Stimulated activated naive B cell treated with anti-CD40 and anti-IgM and Interleukin-4, amounts not matched to agents 10 μg/mL and 1 μg/mL and 100 μg/mL, for 72 hours (primary cell): ENCODE measurements at regions not wholly inside any gene's neighbourhood (a gene's known extent, or its start where the extent isn't known, plus 50 kb on each side); places are given as distances from the start of the nearest gene placed in this dataset.
A peak's percentile ranks its signal among the peaks of the same experiment; 100 is the strongest.

Experiments
- ATAC-seq, 2 donors: fragments of 150-1000 bp; cut with Tn5 transposase; replicated peaks; 2 replicates each; pipeline ENCODE4 v1.10.0; 2021; ENCODE audit warnings: moderate library complexity in 1 of 2
- DNase-seq: peaks from one replicate; pipeline ENCODE4 v3.0.0; 2021
- H3K27ac Mint-ChIP-seq: one replicate; pipeline ENCODE4 v1.8.0; 2022; ENCODE audit warnings: mild to moderate bottlenecking, mixed read lengths
- H3K27me3 Mint-ChIP-seq, 2 donors: one replicate each; pipeline ENCODE4 v1.8.0; 2022; ENCODE audit warnings: mixed read lengths in 2 of 2
- H3K36me3 Mint-ChIP-seq, 2 donors: one replicate each; pipeline ENCODE4 v1.8.0; 2022; ENCODE audit warnings: mixed read lengths in 2 of 2, mild to moderate bottlenecking in 1 of 2
- H3K4me1 Mint-ChIP-seq, 2 donors: one replicate each; pipeline ENCODE4 v1.8.0; 2022; ENCODE audit warnings: mixed read lengths in 2 of 2, mild to moderate bottlenecking in 1 of 2
- H3K4me3 Mint-ChIP-seq, 2 donors: one replicate each; pipeline ENCODE4 v1.8.0; 2022; ENCODE audit warnings: mild to moderate bottlenecking in 2 of 2, mixed read lengths in 2 of 2, moderate library complexity in 1 of 2
- H3K9me3 Mint-ChIP-seq, 2 donors: one replicate each; pipeline ENCODE4 v1.8.0; 2022; ENCODE audit warnings: mixed read lengths in 2 of 2, mild to moderate bottlenecking in 1 of 2

DNA sequence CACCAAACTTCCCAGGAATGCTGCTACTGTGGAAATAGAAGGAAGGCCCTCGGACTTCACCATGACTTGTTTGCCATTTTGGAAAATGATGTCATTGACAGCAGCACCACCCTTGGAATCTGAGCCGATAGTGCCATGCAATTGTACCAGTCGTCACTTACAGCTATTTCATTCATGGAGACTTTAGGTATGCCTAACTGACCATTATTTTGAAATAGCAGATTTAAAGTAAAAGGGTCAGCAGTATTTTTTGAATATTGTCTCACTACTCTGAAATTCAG lies 66.0 kb upstream of the ARL8B start:
- ATAC-seq (no peak), DNase-seq (no peak)
- H3K4me3 Mint-ChIP-seq: no peak overlapping the region
- H3K4me1 Mint-ChIP-seq: peaks cover 46 to 60% of the 10 kb centered on the region in 2 donors
- H3K27me3 Mint-ChIP-seq: peaks cover 0 to 10% of the 10 kb centered on the region in 2 donors
- no peaks in the 10 kb centered on the region for H3K36me3 Mint-ChIP-seq
- no peaks in the 10 kb centered on the region for H3K9me3 Mint-ChIP-seq
- H3K27ac Mint-ChIP-seq: peak overlapping the region; percentile 15

DNA sequence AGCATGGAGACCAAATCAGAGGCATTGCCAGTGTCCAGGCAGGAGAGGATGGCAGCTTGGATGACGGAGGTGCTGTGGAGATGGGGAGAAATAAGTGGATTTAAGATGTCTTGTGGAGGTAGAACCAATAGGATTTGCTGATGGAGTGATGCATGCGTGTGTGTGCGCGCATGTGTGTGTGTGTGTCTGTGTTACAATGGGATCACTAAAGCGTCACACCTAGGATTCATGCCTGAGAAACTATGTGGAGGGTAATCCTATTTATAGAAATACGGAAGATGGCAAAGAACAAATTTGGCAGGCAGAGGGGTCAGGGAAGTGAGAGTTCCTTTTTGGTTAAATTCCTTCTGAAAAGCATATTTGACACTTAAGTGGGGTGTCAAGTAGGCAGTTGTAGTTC lies 64.8 kb upstream of the ARL8B start:
- DNase-seq (no peak), ATAC-seq (peak in 1 of 2 donors; percentile 2)
- H3K9me3 Mint-ChIP-seq: no peaks in the 10 kb centered on the region
- H3K4me1 Mint-ChIP-seq: peaks cover 40 to 51% of the 10 kb centered on the region in 2 donors
- no peaks in the 10 kb centered on the region for H3K36me3 Mint-ChIP-seq
- peak overlapping the region in 1 of 2 donors; percentile 60 for H3K4me3 Mint-ChIP-seq
- H3K27me3 Mint-ChIP-seq: peaks cover 0 to 15% of the 10 kb centered on the region in 2 donors
- H3K27ac Mint-ChIP-seq: no peak overlapping the region

- Mint-ChIP-seq H3K9me3 (no peaks in the 10 kb centered on the region), H3K4me1 (peaks cover 34 to 45% of the 10 kb centered on the region in 2 donors), H3K27me3 (peaks cover 0 to 15% of the 10 kb centered on the region in 2 donors), H3K27ac (peak overlapping the region; percentile 47), H3K4me3 (no peak overlapping the region), H3K36me3 (no peaks in the 10 kb centered on the region)
- peak; percentile 85 to 90 for ATAC-seq
- peak; percentile 77 for DNase-seq
Observed at GRCh38 chr3:5057857-5058324, 64.2 kb upstream of the ARL8B start.

DNA sequence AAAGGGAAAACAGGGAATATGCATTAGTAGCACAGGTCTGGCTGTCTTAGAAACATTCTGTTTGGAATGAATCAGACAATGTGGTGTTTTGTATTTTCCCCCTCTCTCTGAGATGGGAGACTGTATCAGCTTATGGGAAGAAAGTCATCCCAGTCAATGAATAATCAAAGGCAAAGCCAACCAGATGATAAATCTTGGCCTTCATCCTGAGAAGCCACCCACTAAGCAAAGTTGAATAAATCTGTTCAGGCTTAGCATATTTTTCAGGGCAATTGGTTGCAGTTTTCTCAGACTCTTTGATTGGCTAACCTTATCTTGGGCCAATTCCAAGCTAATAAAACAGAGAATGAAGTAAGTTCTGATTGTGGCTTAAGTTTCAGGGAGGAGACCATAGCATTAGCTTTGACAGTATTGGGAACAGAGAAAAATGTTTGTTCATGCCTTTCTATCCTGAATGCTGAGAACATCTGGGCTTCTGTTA lies 63.6 kb upstream of the ARL8B start:
- Mint-ChIP-seq H3K27ac (no peak overlapping the region), H3K36me3 (no peaks in the 10 kb centered on the region), H3K9me3 (no peaks in the 10 kb centered on the region), H3K27me3 (peaks cover 0 to 15% of the 10 kb centered on the region in 2 donors), H3K4me1 (peaks cover 29 to 39% of the 10 kb centered on the region in 2 donors), H3K4me3 (no peak overlapping the region)
- DNase-seq (no peak), ATAC-seq (no peak)

DNA sequence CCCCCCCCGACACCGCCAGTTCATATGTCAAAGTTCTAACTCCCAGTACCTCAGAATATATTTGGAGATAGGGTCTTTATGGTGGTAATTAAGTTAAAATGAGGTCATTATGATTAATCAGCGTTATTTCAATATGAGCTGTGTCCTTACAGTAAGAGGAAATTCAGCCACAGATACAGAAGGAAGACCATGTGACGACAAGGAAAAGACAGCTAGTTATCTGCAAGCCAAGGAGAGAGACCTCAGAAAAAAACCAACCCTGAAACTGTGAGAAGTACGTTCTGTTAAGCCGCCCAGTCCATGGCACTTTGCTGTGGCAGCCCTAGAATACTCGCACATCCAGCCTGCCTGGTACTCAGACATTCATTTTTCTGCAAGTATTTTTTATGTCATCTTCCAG lies 62.3 kb upstream of the ARL8B start:
- Mint-ChIP-seq H3K27me3 (peaks cover 0 to 15% of the 10 kb centered on the region in 2 donors), H3K4me3 (no peak overlapping the region), H3K27ac (no peak overlapping the region), H3K9me3 (no peaks in the 10 kb centered on the region), H3K4me1 (peaks cover 20 to 26% of the 10 kb centered on the region in 2 donors), H3K36me3 (no peaks in the 10 kb centered on the region)
- no peak for DNase-seq
- ATAC-seq: no peak

DNA sequence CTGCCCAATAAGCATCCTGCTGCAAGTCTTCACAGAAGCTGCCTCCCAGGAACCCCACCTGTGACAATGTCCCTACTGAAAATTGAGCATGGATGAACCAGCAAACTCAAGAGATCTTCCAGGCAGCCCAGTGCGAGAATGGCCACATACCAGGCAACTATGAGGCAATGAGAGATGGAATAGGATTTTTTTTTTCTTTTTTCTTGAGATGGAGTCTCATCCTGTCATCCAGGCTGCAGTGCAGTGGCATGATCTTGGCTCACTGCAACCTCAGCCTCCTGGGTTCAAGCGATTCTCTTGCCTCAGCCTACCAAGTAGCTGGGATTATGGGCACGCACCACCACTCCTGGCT lies 60.9 kb upstream of the ARL8B start:
- DNase-seq (no peak), ATAC-seq (no peak)
- H3K4me3 Mint-ChIP-seq: no peak overlapping the region
- H3K27me3 Mint-ChIP-seq: peaks cover 0 to 15% of the 10 kb centered on the region in 2 donors
- no peak overlapping the region for H3K27ac Mint-ChIP-seq
- H3K36me3 Mint-ChIP-seq: no peaks in the 10 kb centered on the region
- H3K9me3 Mint-ChIP-seq: no peaks in the 10 kb centered on the region
- H3K4me1 Mint-ChIP-seq: peaks cover 10 to 13% of the 10 kb centered on the region in 2 donors

GRCh38 chr3:5063724-5064123 lies 58.4 kb upstream of the ARL8B start:
- Mint-ChIP-seq H3K9me3 (no peaks in the 10 kb centered on the region), H3K27me3 (peaks cover 0 to 15% of the 10 kb centered on the region in 2 donors), H3K36me3 (no peaks in the 10 kb centered on the region), H3K4me1 (peaks cover 0 to 1% of the 10 kb centered on the region in 2 donors), H3K4me3 (no peak overlapping the region), H3K27ac (no peak overlapping the region)
- ATAC-seq (no peak), DNase-seq (no peak)

DNA sequence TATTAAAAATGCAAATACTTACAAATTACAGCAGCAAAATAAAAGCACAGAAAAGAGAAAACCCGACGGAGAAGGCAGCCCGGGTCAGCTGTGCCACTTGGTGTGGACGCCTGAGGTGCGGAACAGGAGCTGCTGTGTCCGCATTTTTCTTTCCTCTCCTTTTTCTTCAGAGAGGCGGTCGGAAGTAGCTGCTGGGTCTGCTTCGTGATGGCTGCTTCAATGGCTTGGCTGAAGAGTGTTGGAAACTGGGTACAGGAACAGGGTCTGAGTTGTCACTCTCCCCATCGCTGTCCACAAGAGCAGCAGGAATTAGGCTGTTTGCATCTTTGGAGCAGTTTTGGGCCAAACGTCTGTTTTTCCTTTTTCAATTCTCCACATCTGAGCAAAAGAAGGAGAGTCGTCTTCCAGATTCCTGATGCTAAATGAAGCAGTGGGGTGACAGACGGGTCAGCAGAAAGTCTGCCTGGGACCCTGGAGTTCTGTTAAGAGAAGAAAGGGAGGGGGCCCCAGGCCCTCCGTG lies 53.5 kb upstream of the ARL8B start:
- ATAC-seq: no peak

GRCh38 chr3:5069627-5070026 lies 52.5 kb upstream of the ARL8B start:
- no peak for ATAC-seq
- Mint-ChIP-seq H3K27ac (no peak overlapping the region), H3K4me3 (no peak overlapping the region), H3K9me3 (no peaks in the 10 kb centered on the region), H3K4me1 (no peaks in the 10 kb centered on the region), H3K27me3 (peaks cover 6 to 7% of the 10 kb centered on the region in 2 donors), H3K36me3 (no peaks in the 10 kb centered on the region)
- DNase-seq: no peak

More for the DNA sequence above, 53.5 kb upstream of the ARL8B start:
- Mint-ChIP-seq H3K9me3 (no peaks in the 10 kb centered on the region), H3K36me3 (no peaks in the 10 kb centered on the region), H3K4me3 (no peak overlapping the region), H3K27me3 (peaks cover 6 to 7% of the 10 kb centered on the region in 2 donors), H3K27ac (no peak overlapping the region), H3K4me1 (no peaks in the 10 kb centered on the region)
- no peak for DNase-seq

GRCh38 chr3:5071061-5071460 lies 51.0 kb upstream of the ARL8B start:
- ATAC-seq: peak in 1 of 2 donors; percentile 43
- no peaks in the 10 kb centered on the region for H3K4me1 Mint-ChIP-seq

GRCh38 chr3:5072100-5072816 lies 49.8 kb upstream of the ARL8B start:
- ATAC-seq: no peak
- no peaks in the 10 kb centered on the region for H3K4me1 Mint-ChIP-seq
- no peak overlapping the region for H3K4me3 Mint-ChIP-seq

More at GRCh38 chr3:5071061-5071460, 51.0 kb upstream of the ARL8B start:
- no peak overlapping the region for H3K4me3 Mint-ChIP-seq
- H3K9me3 Mint-ChIP-seq: no peaks in the 10 kb centered on the region
- H3K27ac Mint-ChIP-seq: no peak overlapping the region
- H3K36me3 Mint-ChIP-seq: no peaks in the 10 kb centered on the region
- DNase-seq: no peak
- H3K27me3 Mint-ChIP-seq: peaks cover 6 to 7% of the 10 kb centered on the region in 2 donors

More at GRCh38 chr3:5072100-5072816, 49.8 kb upstream of the ARL8B start:
- Mint-ChIP-seq H3K9me3 (no peaks in the 10 kb centered on the region), H3K27me3 (peaks cover 6 to 7% of the 10 kb centered on the region in 2 donors), H3K36me3 (no peaks in the 10 kb centered on the region), H3K27ac (no peak overlapping the region)
- no peak for DNase-seq
